K562 (cell line): ENCODE measurements at regions not wholly inside any gene's neighbourhood (a gene's known extent, or its start where the extent isn't known, plus 50 kb on each side); places are given as distances from the start of the nearest gene placed in this dataset.

ENCODE experiments used
- ATAC-seq: fragments of 200-7000 bp; cut with Tn5 transposase; 3 replicates; pipeline ENCODE4 v1.9.1; 2020; ENCODE audit warnings: moderate library complexity
- BruUV-seq: library from RNA; stranded (reverse); fragments of 400-500 nt; replicated peaks from 2 replicates; lab custom pipeline; 2021; lab: Mats Ljungman, UMichigan
- CTCF ChIA-PET: fragments of 300-600 bp; formaldehyde crosslinking; extraction: SDS; loops from one replicate; lab custom pipeline; 2021; ENCODE audit warnings: low intra/inter-chr PET ratio; lab: Yijun Ruan, JAX
- POLR2A ChIA-PET: fragments of 300-600, 350-650 bp; sonication (Branson Sonifier 250); formaldehyde crosslinking; extraction: SDS; loops from one replicate; lab custom pipeline; 2021; ENCODE audit warnings: antibody characterized with exemption, inconsistent platforms; lab: Yijun Ruan, JAX
- DNase-seq, 4 experiments: peaks; one replicate each; pipeline versions ENCODE4 v3.0.0 to v3.0.0-alpha.2; 2011 to 2018; ENCODE audit warnings: low spot score in 3 of 4, mixed read lengths in 3 of 4; ENCODE audit errors: extremely low read depth in 1 of 4
- FAIRE-seq: peaks from 2 replicates; lab custom pipeline; 2011; peaks lifted over from hg19 to GRCh38; lab: Jason Lieb, UNC
- H2AFZ ChIP-seq: 2 replicates; pipeline ENCODE4 v1.6.0; 2011; ENCODE audit warnings: low read depth, low read length, control low read depth, inconsistent platforms
- H3K27ac ChIP-seq: fragments of 200-600 bp; 3 replicates; pipeline ENCODE4 v1.8.0; 2011; ENCODE audit warnings: low read depth, mild to moderate bottlenecking, control low read depth, inconsistent platforms, low read length, moderate library complexity, mixed read lengths; ENCODE audit errors: extremely low read depth
- H3K27me3 ChIP-seq, 2 experiments: fragments of 300-600 bp in 1 of 2; 2 replicates in 1 of 2; 3 replicates in 1 of 2; pipeline versions ENCODE4 v1.6.0 to v1.8.0; 2011; ENCODE audit warnings: inconsistent platforms in 2 of 2, low read length in 2 of 2, mild to moderate bottlenecking in 1 of 2, mixed read lengths in 1 of 2, moderate library complexity in 1 of 2; ENCODE audit not compliant: control insufficient read depth in 2 of 2, insufficient read depth in 2 of 2
- H3K36me3 ChIP-seq: fragments of 300-600 bp; 3 replicates; pipeline ENCODE4 v1.8.0; 2011; ENCODE audit warnings: mild to moderate bottlenecking, low read length, inconsistent platforms; ENCODE audit not compliant: control insufficient read depth, insufficient read depth
- H3K4me1 ChIP-seq, 2 experiments: fragments of 200-600 bp in 1 of 2; replicated peaks in 1 of 2; 2 replicates in 1 of 2; 3 replicates in 1 of 2; pipeline versions ENCODE4 v1.5.1 to v1.8.0; 2011; ENCODE audit warnings: inconsistent platforms in 2 of 2, low read length in 2 of 2, mild to moderate bottlenecking in 1 of 2, mixed read lengths in 1 of 2, moderate library complexity in 1 of 2; ENCODE audit not compliant: control insufficient read depth in 2 of 2, insufficient read depth in 2 of 2
- H3K4me2 ChIP-seq: 2 replicates; pipeline ENCODE4 v1.6.1; 2011; ENCODE audit warnings: low read length, control low read depth, inconsistent platforms, mixed read lengths; ENCODE audit not compliant: insufficient read depth
- H3K4me3 ChIP-seq: fragments of 200-600 bp; sonication (generic), shearing (Covaris generic); 2 replicates; pipeline ENCODE4 v1.5.1; 2016; ENCODE audit warnings: control low read depth, inconsistent platforms
- H3K79me2 ChIP-seq: fragments of 200-600 bp; 3 replicates; pipeline ENCODE4 v1.8.0; 2011; ENCODE audit warnings: low read length, inconsistent platforms; ENCODE audit not compliant: control insufficient read depth, insufficient read depth
- H3K9ac ChIP-seq, 2 experiments: 2 replicates each; pipeline versions ENCODE4 v1.6.0 to v1.6.1; 2011; ENCODE audit warnings: low read depth in 2 of 2, low read length in 2 of 2, control low read depth in 1 of 2, inconsistent platforms in 1 of 2, mild to moderate bottlenecking in 1 of 2, mixed read lengths in 1 of 2; ENCODE audit not compliant: insufficient read depth in 1 of 2
- H3K9me1 ChIP-seq: one replicate; pipeline ENCODE4 v1.6.0; 2011; ENCODE audit warnings: inconsistent platforms, mild to moderate bottlenecking, low read length, moderate library complexity; ENCODE audit not compliant: control insufficient read depth, insufficient read depth
- H3K9me3 ChIP-seq: replicated peaks from 2 replicates; pipeline ENCODE4 v1.5.1; 2011; ENCODE audit warnings: low read depth, low read length, inconsistent platforms; ENCODE audit not compliant: control insufficient read depth, insufficient read depth
- H4K20me1 ChIP-seq: replicated peaks from 2 replicates; pipeline ENCODE4 v1.6.1; 2011; ENCODE audit warnings: low read length, inconsistent platforms, mixed read lengths; ENCODE audit not compliant: control insufficient read depth, insufficient read depth
- C11orf30 ChIP-seq: fragments of 450-650 bp; IDR thresholded peaks from 2 replicates; pipeline ENCODE4 v1.6.1; 2016; ENCODE audit warnings: low read depth, mild to moderate bottlenecking
- ILF3 ChIP-seq: fragments of 450-650 bp; IDR thresholded peaks from 2 replicates; pipeline ENCODE4 v1.6.1; 2018; ENCODE audit warnings: antibody characterized with exemption, mild to moderate bottlenecking, moderate library complexity, borderline replicate concordance
- NFATC3 ChIP-seq: fragments of 450-650 bp; IDR thresholded peaks from 2 replicates; pipeline ENCODE4 v1.6.1; 2017; ENCODE audit warnings: mild to moderate bottlenecking
- ZNF316 ChIP-seq: fragments of 450-650 bp; IDR thresholded peaks from 2 replicates; pipeline ENCODE4 v1.6.1; 2016
- WGBS: fragments of 100-300 bp; shearing (Covaris generic); methylation state at CpG from one replicate; pipeline ENCODE4 v1.1.6; 2016; ENCODE audit warnings: low coverage, mixed read lengths; ENCODE audit not compliant: insufficient coverage; ENCODE audit errors: missing lambda C conversion rate; 5-methylcytosine and 5-hydroxymethylcytosine counted together
- in situ Hi-C: fragments of 300-500 bp; cut with MboI; formaldehyde crosslinking; loops from 4 replicates; pipeline ENCODE4 v1.15.0; 2018; ENCODE audit warnings: inconsistent platforms, mixed read lengths
- intact Hi-C: fragments of 100-400 bp; cut with micrococcal nuclease; formaldehyde crosslinking; loops from 2 replicates; pipeline ENCODE4 v1.14.2; 2022

- BruUV-seq = no TSS peak
- H2AFZ ChIP-seq = no peak overlapping the region
- no peak overlapping the region for H3K4me2 ChIP-seq
- ATAC-seq = no peak
- no peaks in the 10 kb centered on the region for H3K4me1 ChIP-seq
- intact Hi-C loops = no loop called here
- DNase-seq = no peak
- H3K4me3 ChIP-seq = no peak overlapping the region
- H4K20me1 ChIP-seq = no peaks in the 10 kb centered on the region
- no peaks in the 10 kb centered on the region for H3K36me3 ChIP-seq
- no peaks in the 10 kb centered on the region; the same call in 1 of the 2 replicates for H3K9me3 ChIP-seq
- no peak overlapping the region for H3K27ac ChIP-seq
- no peaks in the 10 kb centered on the region for H3K9me1 ChIP-seq
- TF ChIP-seq ILF3 (no peak), ZNF316 (peak; percentile 40; the same call in 1 of the 2 replicates), C11orf30 (peak; percentile 22; the same call in 1 of the 2 replicates)
- no peaks in the 10 kb centered on the region for H3K27me3 ChIP-seq
- no peak overlapping the region for H3K9ac ChIP-seq
- FAIRE-seq = no peak
- in situ Hi-C loops = no loop called here
- ChIA-PET CTCF (no interaction called here), POLR2A (no interaction called here)
- 4% methylated on average over 2 of the region's 2 CpGs for WGBS
- no peaks in the 10 kb centered on the region for H3K79me2 ChIP-seq
Measured at GRCh38 chr5:117160391-117160790, 585.8 kb upstream of the SEMA6A start.

DNA sequence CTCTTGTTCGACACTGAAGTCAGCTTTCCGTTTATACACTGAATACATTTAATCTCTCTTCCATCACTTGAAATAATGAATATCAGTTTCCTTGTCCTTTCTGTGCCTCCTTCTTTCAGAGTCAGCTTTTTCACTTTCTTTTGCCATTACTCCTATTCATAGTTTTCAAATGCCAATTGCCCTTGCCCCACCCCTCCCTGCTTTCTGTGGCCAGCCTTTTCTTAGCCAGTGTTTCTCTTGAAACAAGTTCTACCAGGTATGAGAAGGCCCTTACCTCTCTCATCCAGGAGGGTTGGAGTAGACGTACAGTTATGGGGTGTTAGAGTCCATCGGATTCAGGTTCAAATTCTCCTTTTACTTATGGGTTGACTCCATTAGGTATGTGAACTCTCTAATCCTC, 574.7 kb upstream of the SEMA6A start:
- Histone ChIP-seq H4K20me1 (no peaks in the 10 kb centered on the region), H3K4me2 (no peak overlapping the region), H3K9me1 (no peaks in the 10 kb centered on the region), H3K9ac (no peak overlapping the region), H3K36me3 (no peaks in the 10 kb centered on the region), H3K27me3 (no peaks in the 10 kb centered on the region), H3K9me3 (no peaks in the 10 kb centered on the region), H3K79me2 (no peaks in the 10 kb centered on the region), H2AFZ (no peak overlapping the region), H3K4me3 (no peak overlapping the region), H3K4me1 (no peaks in the 10 kb centered on the region), H3K27ac (no peak overlapping the region)
- FAIRE-seq (no peak), ATAC-seq (no peak), DNase-seq (no peak)
- in situ Hi-C loops = no loop called here
- 0% methylated on average over 4 of the region's 4 CpGs for WGBS
- CTCF ChIA-PET = no interaction called here
- no TSS peak for BruUV-seq
- intact Hi-C loops = no loop called here
- POLR2A ChIA-PET = no interaction called here
- TF ChIP-seq NFATC3 = no peak
